ENCODE measurements at regions not wholly inside any gene's neighbourhood (a gene's known extent, or its start where the extent isn't known, plus 50 kb on each side); places are given as distances from the start of the nearest gene placed in this dataset.

GRCh38 chr3:16079519-16079918 is 95.0 kb upstream of the GALNT15 start:
- no peak for DNase-seq

GRCh38 chr3:16081661-16082060 is 92.8 kb upstream of the GALNT15 start:
- DNase-seq = no peak

GRCh38 chr3:16084887-16085286 is 89.6 kb upstream of the GALNT15 start:
- no peak for DNase-seq

GRCh38 chr3:16085410-16085809 is 89.1 kb upstream of the GALNT15 start:
- DNase-seq = no peak

GRCh38 chr3:16085884-16086608 is 88.4 kb upstream of the GALNT15 start:
- DNase-seq = no peak

GRCh38 chr3:16086690-16087089 is 87.8 kb upstream of the GALNT15 start:
- no peak for DNase-seq

- no peak for DNase-seq
Measured at GRCh38 chr3:16088496-16088895, 86.0 kb upstream of the GALNT15 start.

- no peak for DNase-seq
Measured at GRCh38 chr3:16089521-16089920, 85.0 kb upstream of the GALNT15 start.

- no peak for DNase-seq
Measured at GRCh38 chr3:16090024-16090423, 84.5 kb upstream of the GALNT15 start.

GRCh38 chr3:16090706-16091105 is 83.8 kb upstream of the GALNT15 start:
- DNase-seq = no peak

GRCh38 chr3:16092923-16093322 is 81.6 kb upstream of the GALNT15 start:
- no peak for DNase-seq

GRCh38 chr3:16101295-16102186 is 72.9 kb upstream of the GALNT15 start:
- no peak for DNase-seq

- no peak for DNase-seq
Measured at GRCh38 chr3:16102187-16102561, 72.3 kb upstream of the GALNT15 start.

GRCh38 chr3:16102905-16103364 is 71.5 kb upstream of the GALNT15 start:
- DNase-seq = no peak

- no peak for DNase-seq
Measured at GRCh38 chr3:16103472-16103871, 71.0 kb upstream of the GALNT15 start.

- no peak for DNase-seq
Measured at GRCh38 chr3:16104156-16104555, 70.3 kb upstream of the GALNT15 start.

GRCh38 chr3:16106050-16106449 is 68.4 kb upstream of the GALNT15 start:
- DNase-seq = no peak

GRCh38 chr3:16108424-16108823 is 66.1 kb upstream of the GALNT15 start:
- DNase-seq = no peak

- no peak for DNase-seq
Measured at GRCh38 chr3:16109929-16110328, 64.6 kb upstream of the GALNT15 start.

- DNase-seq = no peak
Measured at GRCh38 chr3:16112910-16113504, 61.5 kb upstream of the GALNT15 start.

- no peak for DNase-seq
Measured at GRCh38 chr3:16113704-16114103, 60.8 kb upstream of the GALNT15 start.

- DNase-seq = no peak
Measured at GRCh38 chr3:16114429-16114828, 60.1 kb upstream of the GALNT15 start.

GRCh38 chr3:16114930-16115329 is 59.5 kb upstream of the GALNT15 start:
- DNase-seq = no peak

GRCh38 chr3:16118396-16118795 is 56.1 kb upstream of the GALNT15 start:
- no peak for DNase-seq
